ENCODE measurements at regions not wholly inside any gene's neighbourhood (a gene's known extent, or its start where the extent isn't known, plus 50 kb on each side); places are given as distances from the start of the nearest gene placed in this dataset.

- no peak for TF ChIP-seq POLR2A (IDR thresholded peaks at IDR 0.05)
- TF ChIP-seq, protein P1, sequence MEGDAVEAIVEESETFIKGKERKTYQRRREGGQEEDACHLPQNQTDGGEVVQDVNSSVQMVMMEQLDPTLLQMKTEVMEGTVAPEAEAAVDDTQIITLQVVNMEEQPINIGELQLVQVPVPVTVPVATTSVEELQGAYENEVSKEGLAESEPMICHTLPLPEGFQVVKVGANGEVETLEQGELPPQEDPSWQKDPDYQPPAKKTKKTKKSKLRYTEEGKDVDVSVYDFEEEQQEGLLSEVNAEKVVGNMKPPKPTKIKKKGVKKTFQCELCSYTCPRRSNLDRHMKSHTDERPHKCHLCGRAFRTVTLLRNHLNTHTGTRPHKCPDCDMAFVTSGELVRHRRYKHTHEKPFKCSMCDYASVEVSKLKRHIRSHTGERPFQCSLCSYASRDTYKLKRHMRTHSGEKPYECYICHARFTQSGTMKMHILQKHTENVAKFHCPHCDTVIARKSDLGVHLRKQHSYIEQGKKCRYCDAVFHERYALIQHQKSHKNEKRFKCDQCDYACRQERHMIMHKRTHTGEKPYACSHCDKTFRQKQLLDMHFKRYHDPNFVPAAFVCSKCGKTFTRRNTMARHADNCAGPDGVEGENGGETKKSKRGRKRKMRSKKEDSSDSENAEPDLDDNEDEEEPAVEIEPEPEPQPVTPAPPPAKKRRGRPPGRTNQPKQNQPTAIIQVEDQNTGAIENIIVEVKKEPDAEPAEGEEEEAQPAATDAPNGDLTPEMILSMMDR (IDR thresholded peaks at IDR 0.05), result no peak
These were observed 657.5 kb upstream of the GJE1 start for GRCh38 chr6:141475259-141475658.
